Tibial nerve (tissue), 4 donors: ENCODE measurements at regions not wholly inside any gene's neighbourhood (a gene's known extent, or its start where the extent isn't known, plus 50 kb on each side); places are given as distances from the start of the nearest gene placed in this dataset.

ENCODE experiments used
- DNase-seq, 2 donors: peaks; one replicate each; pipeline ENCODE4 v3.0.0-alpha.2; 2019; ENCODE audit warnings: low spot score in 2 of 2
- H3K27ac ChIP-seq, 4 donors: fragments of 200-600 bp; sonication (generic) in 3 of 4; one replicate each; pipeline ENCODE4 v1.5.1; 2017 to 2019; ENCODE audit warnings: mild to moderate bottlenecking in 1 of 4
- H3K27me3 ChIP-seq, 2 donors: fragments of 200-600 bp; sonication (generic) in 1 of 2; one replicate each; pipeline versions ENCODE4 v1.5.1 to v1.6.0; 2017 to 2019
- H3K36me3 ChIP-seq, 3 donors: fragments of 200-600 bp; sonication (generic); one replicate each; pipeline ENCODE4 v1.5.1; 2018 to 2019
- H3K4me1 ChIP-seq, 4 donors: fragments of 200-600 bp; sonication (generic) in 3 of 4; one replicate each; pipeline ENCODE4 v1.5.1; 2017 to 2019
- H3K4me3 ChIP-seq, 4 donors: fragments of 200-600 bp; sonication (generic) in 3 of 4; one replicate each; pipeline ENCODE4 v1.5.1; 2017 to 2019; ENCODE audit warnings: mild to moderate bottlenecking in 1 of 4, moderate library complexity in 1 of 4
- H3K9me3 ChIP-seq, 4 donors: fragments of 200-600 bp; sonication (generic) in 3 of 4; one replicate each; pipeline ENCODE4 v1.5.1; 2017 to 2019
- EP300 ChIP-seq, 2 donors: sonication (generic); formaldehyde crosslinking; IDR thresholded peaks; one replicate each; pipeline ENCODE4 v1.6.1; 2017; ENCODE audit warnings: antibody characterized with exemption in 2 of 2, mild to moderate bottlenecking in 1 of 2
- POLR2A ChIP-seq, 2 donors: fragments of 450-650 bp; IDR thresholded peaks; one replicate each; pipeline ENCODE4 v1.6.1; 2017; ENCODE audit warnings: antibody characterized with exemption in 2 of 2, mild to moderate bottlenecking in 2 of 2, moderate library complexity in 2 of 2
- WGBS, 2 donors: methylation state at CpG; one replicate each; pipeline ENCODE4 v1.1.5; 2018; 5-methylcytosine and 5-hydroxymethylcytosine counted together
- TF ChIP-seq, protein P1 (sequence below), 5 experiments: fragments of 200-600 bp in 3 of 5; fragments of 450-650 bp in 2 of 5; sonication (generic) in 3 of 5; IDR thresholded peaks; one replicate each; pipeline ENCODE4 v1.5.1; 2016 to 2019; ENCODE audit warnings: antibody characterized with exemption in 5 of 5, mild to moderate bottlenecking in 3 of 5, moderate library complexity in 2 of 5

DNA sequence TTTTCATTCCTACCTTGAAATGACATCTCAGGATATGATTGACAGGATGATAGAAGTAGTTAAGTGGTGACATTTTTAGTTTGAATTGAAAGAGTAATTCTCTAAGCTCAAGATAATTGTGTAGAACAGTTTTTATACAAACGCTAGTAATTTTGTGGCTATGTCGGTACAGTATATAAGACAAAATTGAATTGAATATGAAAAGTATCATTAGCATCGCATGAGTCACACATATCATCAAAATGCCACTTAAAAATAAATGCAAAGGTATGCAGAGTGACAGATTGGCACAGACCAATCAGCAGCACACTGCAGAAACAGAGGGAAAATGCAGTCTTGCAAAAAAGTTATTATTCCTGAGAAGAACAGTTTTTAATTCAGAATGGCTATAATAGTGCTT, 608.2 kb upstream of the NETO1 start:
- no peak overlapping the region for H3K27ac ChIP-seq
- DNase-seq: no peak
- TF ChIP-seq, protein P1, sequence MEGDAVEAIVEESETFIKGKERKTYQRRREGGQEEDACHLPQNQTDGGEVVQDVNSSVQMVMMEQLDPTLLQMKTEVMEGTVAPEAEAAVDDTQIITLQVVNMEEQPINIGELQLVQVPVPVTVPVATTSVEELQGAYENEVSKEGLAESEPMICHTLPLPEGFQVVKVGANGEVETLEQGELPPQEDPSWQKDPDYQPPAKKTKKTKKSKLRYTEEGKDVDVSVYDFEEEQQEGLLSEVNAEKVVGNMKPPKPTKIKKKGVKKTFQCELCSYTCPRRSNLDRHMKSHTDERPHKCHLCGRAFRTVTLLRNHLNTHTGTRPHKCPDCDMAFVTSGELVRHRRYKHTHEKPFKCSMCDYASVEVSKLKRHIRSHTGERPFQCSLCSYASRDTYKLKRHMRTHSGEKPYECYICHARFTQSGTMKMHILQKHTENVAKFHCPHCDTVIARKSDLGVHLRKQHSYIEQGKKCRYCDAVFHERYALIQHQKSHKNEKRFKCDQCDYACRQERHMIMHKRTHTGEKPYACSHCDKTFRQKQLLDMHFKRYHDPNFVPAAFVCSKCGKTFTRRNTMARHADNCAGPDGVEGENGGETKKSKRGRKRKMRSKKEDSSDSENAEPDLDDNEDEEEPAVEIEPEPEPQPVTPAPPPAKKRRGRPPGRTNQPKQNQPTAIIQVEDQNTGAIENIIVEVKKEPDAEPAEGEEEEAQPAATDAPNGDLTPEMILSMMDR (IDR thresholded peaks at IDR 0.05): no peak
- TF ChIP-seq POLR2A (IDR thresholded peaks at IDR 0.05) (no peak), EP300 (IDR thresholded peaks at IDR 0.05) (no peak)
- no peaks in the 10 kb centered on the region for H3K36me3 ChIP-seq
- no peaks in the 10 kb centered on the region for H3K4me1 ChIP-seq
- no peak overlapping the region for H3K4me3 ChIP-seq
- no peaks in the 10 kb centered on the region for H3K27me3 ChIP-seq
- 80 to 84% methylated on average over 3 of the region's 3 CpGs for WGBS, 2 donors
- H3K9me3 ChIP-seq: no peaks in the 10 kb centered on the region

DNA sequence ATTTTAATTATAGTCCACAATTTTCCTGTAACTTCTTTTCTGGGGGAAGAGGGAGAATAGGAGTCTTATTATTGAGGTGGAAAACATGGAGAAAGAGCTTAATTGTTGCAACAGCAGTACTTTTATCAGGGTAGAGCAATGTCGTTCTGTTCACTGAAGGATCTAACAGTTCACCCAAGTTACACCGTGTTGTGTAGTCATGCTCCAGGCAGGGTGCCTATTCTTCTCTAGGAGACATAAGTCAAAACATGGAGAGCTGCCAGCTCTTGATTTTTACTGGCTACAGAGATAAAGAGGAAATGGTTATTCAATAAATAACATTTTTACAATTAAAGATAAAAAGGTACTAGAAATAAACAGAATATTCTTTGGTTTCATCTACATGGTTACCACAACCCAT, 594.3 kb upstream of the NETO1 start:
- 7 to 8% methylated on average over 2 of the region's 2 CpGs for whole genome bisulfite sequencing, 2 donors
- no peak overlapping the region for H3K27ac ChIP-seq
- no peaks in the 10 kb centered on the region for H3K9me3 ChIP-seq
- no peaks in the 10 kb centered on the region for H3K4me1 ChIP-seq
- H3K27me3 ChIP-seq: no peaks in the 10 kb centered on the region
- no peak for DNase-seq
- TF ChIP-seq, protein P1 (IDR thresholded peaks at IDR 0.05): no peak
- TF ChIP-seq EP300 (IDR thresholded peaks at IDR 0.05): no peak
- no peak for TF ChIP-seq POLR2A (IDR thresholded peaks at IDR 0.05)
- H3K4me3 ChIP-seq: no peak overlapping the region
- H3K36me3 ChIP-seq: no peaks in the 10 kb centered on the region

DNA sequence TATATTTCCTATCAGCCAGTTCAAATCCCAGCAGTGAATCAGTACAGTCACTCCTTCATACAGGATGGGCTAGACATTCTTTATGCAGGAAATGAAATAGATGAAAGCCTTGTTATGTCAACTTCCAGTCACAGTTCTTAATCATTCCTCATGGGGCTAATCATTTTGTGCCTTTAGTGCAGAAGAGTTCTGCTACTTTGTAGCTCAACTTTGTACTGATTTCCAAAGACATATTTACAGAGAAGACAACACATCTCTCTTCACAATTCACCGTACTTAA, 593.9 kb upstream of the NETO1 start:
- DNase-seq: no peak
- no peak for TF ChIP-seq EP300 (IDR thresholded peaks at IDR 0.05)
- TF ChIP-seq, protein P1 (IDR thresholded peaks at IDR 0.05): no peak
- no peak for TF ChIP-seq POLR2A (IDR thresholded peaks at IDR 0.05)
- 38 to 39% methylated on average over 1 of the region's 1 CpG for WGBS, 2 donors

DNA sequence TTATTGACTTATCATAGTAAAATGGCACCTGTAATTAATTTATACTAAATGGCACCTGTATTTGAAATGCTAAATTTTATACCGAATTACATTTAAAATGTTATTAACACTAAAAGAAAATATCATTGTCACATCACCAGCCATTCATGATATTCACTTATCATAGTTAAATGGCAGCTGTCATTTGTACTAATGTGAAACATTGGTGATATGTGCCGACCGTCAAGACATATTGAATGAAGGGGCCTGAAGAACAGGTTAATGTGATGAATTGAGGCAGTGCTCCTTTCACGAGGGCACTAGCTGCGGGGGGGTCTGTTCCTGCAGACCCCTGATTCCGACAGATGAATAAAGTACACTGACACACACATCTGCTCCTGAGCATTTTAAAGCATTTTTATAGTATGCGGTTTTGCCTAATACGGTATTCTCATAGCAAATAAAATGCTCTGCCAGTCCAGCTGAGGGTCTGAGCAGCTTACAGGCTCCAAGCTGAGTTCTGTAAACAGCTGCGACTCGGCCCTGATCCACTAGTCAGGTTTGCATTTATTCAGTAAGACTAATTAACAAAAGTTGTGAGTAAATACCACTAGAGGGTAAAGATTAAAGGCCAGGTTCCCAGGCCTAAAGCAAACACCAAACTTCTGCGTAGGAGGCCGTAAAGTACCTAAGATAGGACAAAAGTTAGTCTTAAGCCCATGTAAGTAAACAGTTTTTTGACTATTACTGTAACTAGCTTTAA, 593.4 kb upstream of the NETO1 start:
- Histone ChIP-seq H3K27ac (no peak overlapping the region), H3K27me3 (no peaks in the 10 kb centered on the region), H3K9me3 (no peaks in the 10 kb centered on the region), H3K4me3 (no peak overlapping the region), H3K4me1 (no peaks in the 10 kb centered on the region), H3K36me3 (no peaks in the 10 kb centered on the region)
- TF ChIP-seq, protein P1 (IDR thresholded peaks at IDR 0.05): no peak
- TF ChIP-seq POLR2A (IDR thresholded peaks at IDR 0.05) (no peak), EP300 (IDR thresholded peaks at IDR 0.05) (no peak)
- 73 to 77% methylated on average over 12 of the region's 12 CpGs for WGBS, 2 donors
- DNase-seq: no peak

More for the DNA sequence above, 593.9 kb upstream of the NETO1 start:
- Histone ChIP-seq H3K27ac (no peak overlapping the region), H3K36me3 (no peaks in the 10 kb centered on the region), H3K4me3 (no peak overlapping the region), H3K4me1 (no peaks in the 10 kb centered on the region), H3K27me3 (no peaks in the 10 kb centered on the region), H3K9me3 (no peaks in the 10 kb centered on the region)

DNA sequence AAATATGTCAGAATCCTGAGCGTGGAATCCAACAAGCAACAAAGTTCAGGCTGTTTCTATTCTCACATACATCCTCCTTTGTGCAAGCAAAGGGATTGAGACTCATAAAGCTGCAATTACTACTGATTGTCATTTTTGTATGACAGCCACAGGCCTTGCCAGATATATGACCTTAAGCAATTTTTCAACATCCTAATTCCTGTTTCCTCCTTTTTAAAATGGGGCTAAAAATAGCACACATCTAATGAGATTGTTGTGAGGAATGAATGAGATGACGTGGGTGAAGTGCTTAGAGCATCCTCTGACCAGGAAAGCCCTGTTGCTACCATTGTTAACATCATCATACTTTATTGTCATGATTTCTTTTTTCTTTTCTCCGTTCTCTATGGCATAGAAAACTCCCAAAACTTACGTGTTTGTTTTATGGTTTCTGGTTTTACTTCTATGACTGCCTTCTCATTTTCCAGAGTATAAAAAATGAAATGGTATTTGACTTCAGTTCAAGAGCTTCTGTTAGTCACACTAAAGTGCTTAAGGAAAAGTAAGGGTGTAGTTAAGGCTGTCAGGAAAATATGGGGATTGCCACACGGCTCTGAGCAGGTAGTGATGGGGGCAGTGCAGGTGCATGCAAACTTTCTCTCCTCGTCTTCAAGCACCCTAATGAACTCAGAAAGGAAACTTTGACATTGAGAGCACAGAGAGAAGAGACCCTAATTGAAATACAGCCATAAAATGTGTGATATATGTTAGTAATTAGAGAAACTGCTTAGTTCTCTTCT, 590.6 kb upstream of the NETO1 start:
- Histone ChIP-seq H3K27me3 (no peaks in the 10 kb centered on the region), H3K9me3 (no peaks in the 10 kb centered on the region), H3K4me3 (no peak overlapping the region), H3K4me1 (no peaks in the 10 kb centered on the region), H3K36me3 (no peaks in the 10 kb centered on the region), H3K27ac (no peak overlapping the region)
- 41 to 42% methylated on average over 6 of the region's 6 CpGs for WGBS, 2 donors
- TF ChIP-seq, protein P1 (IDR thresholded peaks at IDR 0.05): no peak
- TF ChIP-seq POLR2A (IDR thresholded peaks at IDR 0.05) (no peak), EP300 (IDR thresholded peaks at IDR 0.05) (no peak)
- no peak for DNase-seq
